ENCODE measurements at regions not wholly inside any gene's neighbourhood (a gene's known extent, or its start where the extent isn't known, plus 50 kb on each side); places are given as distances from the start of the nearest gene placed in this dataset.

- Histone ChIP-seq H3K56ac (replicated peaks; ENCODE audit: insufficient read length, low read depth, low read length) (no peak overlapping the region), H2BK20ac (ENCODE audit: low read length) (no peak overlapping the region), H3K9me3 (ENCODE audit: insufficient read depth in 2 of 2, low read depth in 1 of 2, low read length in 1 of 2) (no peaks in the 10 kb centered on the region), H3K27me3 (replicated peaks in 1 of 4; ENCODE audit: control insufficient read depth in 3 of 4, extremely low read depth in 1 of 4, insufficient read depth in 3 of 4, low read length in 3 of 4) (no peaks in the 10 kb centered on the region), H2AFZ (ENCODE audit: low read length) (no peak overlapping the region), H4K20me1 (replicated peaks in 1 of 2; ENCODE audit: control insufficient read depth in 1 of 2, insufficient read depth in 2 of 2, low read length in 2 of 2) (no peaks in the 10 kb centered on the region), H3K79me2 (ENCODE audit: control insufficient read depth in 1 of 2, insufficient read depth in 2 of 2, low read length in 2 of 2) (no peaks in the 10 kb centered on the region), H3K4me1 (replicated peaks in 1 of 4; ENCODE audit: control insufficient read depth in 3 of 4, insufficient read depth in 4 of 4, low read length in 3 of 4) (no peaks in the 10 kb centered on the region), H2BK5ac (ENCODE audit: low read depth, low read length) (no peak overlapping the region), H2BK12ac (ENCODE audit: low read depth, low read length) (no peak overlapping the region), H3K23ac (ENCODE audit: insufficient read length) (no peak overlapping the region), H3K4me3 (ENCODE audit: extremely low read depth in 1 of 4, insufficient read depth in 2 of 4, low read depth in 3 of 4, low read length in 4 of 4) (no peak overlapping the region), H3K79me1 (ENCODE audit: low read depth, low read length) (no peaks in the 10 kb centered on the region), H3K36me3 (ENCODE audit: control insufficient read depth in 2 of 4, insufficient read depth in 4 of 4, low read length in 3 of 4) (no peaks in the 10 kb centered on the region), H3K9ac (replicated peaks in 1 of 4; ENCODE audit: extremely low read depth in 1 of 4, low read depth in 3 of 4, low read length in 3 of 4) (no peak overlapping the region), H3K23me2 (ENCODE audit: low read depth, low read length) (no peaks in the 10 kb centered on the region), H3K18ac (ENCODE audit: extremely low read depth, low read length) (no peak overlapping the region), H4K5ac (ENCODE audit: insufficient read length, low read depth, low read length) (no peak overlapping the region), H4K91ac (replicated peaks; ENCODE audit: insufficient read length, low read length) (no peak overlapping the region), H4K8ac (ENCODE audit: extremely low read depth, insufficient read depth, low read length) (no peak overlapping the region; the same call in 1 of the 2 replicates), H2BK15ac (ENCODE audit: low read length) (no peak overlapping the region), H3K4me2 (ENCODE audit: insufficient read depth in 1 of 2, low read depth in 2 of 2, low read length in 2 of 2) (no peak overlapping the region), H3K14ac (ENCODE audit: insufficient read length) (no peak overlapping the region), H3K4ac (replicated peaks; ENCODE audit: insufficient read length, low read depth, low read length) (no peak overlapping the region), H2AK5ac (ENCODE audit: low read depth, low read length) (no peak overlapping the region), H3K27ac (ENCODE audit: low read depth, low read length) (no peak overlapping the region), H2BK120ac (replicated peaks; ENCODE audit: low read depth, low read length) (no peak overlapping the region)
- no peak for FAIRE-seq
- WGBS, 2 experiments (ENCODE audit: extremely low coverage in 1 of 2, insufficient coverage in 1 of 2, insufficient read length in 1 of 2, insufficient replicate concordance in 2 of 2, low coverage in 1 of 2, low lambda C conversion rate in 2 of 2, missing lambda C conversion rate in 1 of 2), result 93% methylated on average over 7 of the region's 8 CpGs; no CpG with 5 or more reads in 1 of the 2 experiments
- DNase-seq (ENCODE audit: low read depth in 1 of 2, low spot score in 2 of 2), result no peak
- ChIA-PET POLR2A (ENCODE audit: partially characterized antibody) (no interaction called here), CTCF (ENCODE audit: partially characterized antibody) (interaction anchor here (0.8 to 3.4 kb wide), 2 partner anchors 20 to 45 kb away, joined by 3 to 13 read pairs; no protein-coding TSS in a partner anchor)
- TF ChIP-seq BACH1 (IDR thresholded peaks at IDR 0.05; ENCODE audit: low read length) (no peak), SUZ12 (IDR thresholded peaks at IDR 0.05; ENCODE audit: low read length) (no peak), SP2 (IDR thresholded peaks at IDR 0.05; ENCODE audit: low read length) (no peak), SRF (IDR thresholded peaks at IDR 0.05; ENCODE audit: low read depth, low read length) (no peak), CEBPB (IDR thresholded peaks at IDR 0.05; ENCODE audit: low read depth, low read length) (no peak)
- TF ChIP-seq, protein P1, sequence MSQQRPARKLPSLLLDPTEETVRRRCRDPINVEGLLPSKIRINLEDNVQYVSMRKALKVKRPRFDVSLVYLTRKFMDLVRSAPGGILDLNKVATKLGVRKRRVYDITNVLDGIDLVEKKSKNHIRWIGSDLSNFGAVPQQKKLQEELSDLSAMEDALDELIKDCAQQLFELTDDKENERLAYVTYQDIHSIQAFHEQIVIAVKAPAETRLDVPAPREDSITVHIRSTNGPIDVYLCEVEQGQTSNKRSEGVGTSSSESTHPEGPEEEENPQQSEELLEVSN (IDR thresholded peaks at IDR 0.05), result no peak
Observed at GRCh38 chr11:86174101-86175046, 70.2 kb upstream of the EED start.
